GM23338 (cell line): ENCODE measurements at regions not wholly inside any gene's neighbourhood (a gene's known extent, or its start where the extent isn't known, plus 50 kb on each side); places are given as distances from the start of the nearest gene placed in this dataset.

Source experiments
- CREB1 ChIP-seq: fragments of 250-450 bp; sonication (Bioruptor Pico); IDR thresholded peaks from 2 replicates; pipeline ENCODE4 v1.5.0; 2020; ENCODE audit warnings: low read depth, mild to moderate bottlenecking, moderate library complexity
- EZH2 ChIP-seq: fragments of 200-600 bp; sonication (generic); IDR thresholded peaks from one replicate; pipeline ENCODE4 v1.8.0; 2017; ENCODE audit warnings: antibody characterized with exemption, mild to moderate bottlenecking, low read depth; ENCODE audit not compliant: unreplicated experiment
- EZH2phosphoT487 ChIP-seq: fragments of 200-600 bp; sonication (generic); IDR thresholded peaks from one replicate; pipeline ENCODE4 v1.8.1; 2018; ENCODE audit warnings: antibody characterized with exemption; ENCODE audit not compliant: unreplicated experiment
- TF ChIP-seq, protein P1 (sequence below): IDR thresholded peaks from 2 replicates; pipeline ENCODE4 v1.6.1; 2016; ENCODE audit warnings: antibody characterized with exemption

DNA sequence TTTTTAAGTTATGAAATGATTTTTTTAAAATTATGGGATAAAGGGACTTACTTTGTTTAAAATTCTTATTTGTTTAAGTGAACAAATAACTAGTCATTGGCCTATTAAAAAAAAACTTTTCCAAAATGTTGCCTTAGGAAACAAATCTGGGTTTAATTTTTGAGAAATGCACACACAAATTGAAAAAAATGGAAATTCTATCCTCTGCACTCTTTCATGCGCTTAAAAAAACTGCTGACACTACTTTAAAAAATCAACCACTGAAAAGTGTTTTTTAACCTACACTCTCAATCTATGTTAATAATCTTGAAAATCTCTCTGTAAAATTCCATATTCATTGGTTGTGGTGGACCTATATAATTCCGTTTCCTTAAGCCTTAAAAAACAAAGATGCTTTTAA lies 163.4 kb upstream of the DAB2 start:
- no peak for TF ChIP-seq EZH2phosphoT487
- no peak for TF ChIP-seq CREB1 (CRISPR knock-in tag)
- TF ChIP-seq, protein P1, sequence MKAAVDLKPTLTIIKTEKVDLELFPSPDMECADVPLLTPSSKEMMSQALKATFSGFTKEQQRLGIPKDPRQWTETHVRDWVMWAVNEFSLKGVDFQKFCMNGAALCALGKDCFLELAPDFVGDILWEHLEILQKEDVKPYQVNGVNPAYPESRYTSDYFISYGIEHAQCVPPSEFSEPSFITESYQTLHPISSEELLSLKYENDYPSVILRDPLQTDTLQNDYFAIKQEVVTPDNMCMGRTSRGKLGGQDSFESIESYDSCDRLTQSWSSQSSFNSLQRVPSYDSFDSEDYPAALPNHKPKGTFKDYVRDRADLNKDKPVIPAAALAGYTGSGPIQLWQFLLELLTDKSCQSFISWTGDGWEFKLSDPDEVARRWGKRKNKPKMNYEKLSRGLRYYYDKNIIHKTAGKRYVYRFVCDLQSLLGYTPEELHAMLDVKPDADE: no peak
- TF ChIP-seq EZH2: no peak
